Neural cell (in vitro differentiated cells): ENCODE measurements at regions not wholly inside any gene's neighbourhood (a gene's known extent, or its start where the extent isn't known, plus 50 kb on each side); places are given as distances from the start of the nearest gene placed in this dataset.

ENCODE experiments used
- H2AFZ ChIP-seq: fragments of 200-600, 300-800 bp; sonication (generic), shearing (Covaris generic); 2 replicates; pipeline ENCODE4 v1.6.0; 2014; ENCODE audit warnings: low read depth, mild to moderate bottlenecking, antibody characterized with exemption, low read length, moderate library complexity
- H3F3A ChIP-seq: fragments of 200-600 bp; shearing (Covaris generic); 2 replicates; pipeline ENCODE4 v1.6.1; 2016; ENCODE audit warnings: mild to moderate bottlenecking, moderate library complexity, mixed read lengths, antibody characterized with exemption, low read length; ENCODE audit not compliant: insufficient read depth, poor library complexity, severe bottlenecking
- H3K27ac ChIP-seq: fragments of 200-600, 300-800 bp; sonication (generic), shearing (Covaris generic); 2 replicates; pipeline ENCODE4 v1.5.1; 2014; ENCODE audit warnings: mild to moderate bottlenecking, low read length, moderate library complexity
- H3K27me3 ChIP-seq: fragments of 300-800, 200-600 bp; sonication (generic), shearing (Covaris generic); 2 replicates; pipeline ENCODE4 v1.6.0; 2014; ENCODE audit warnings: mild to moderate bottlenecking, low read depth, low read length, moderate library complexity; ENCODE audit not compliant: insufficient read depth
- H3K36me3 ChIP-seq: fragments of 300-800, 200-600 bp; sonication (generic), shearing (Covaris generic); 2 replicates; pipeline ENCODE4 v1.5.1; 2014; ENCODE audit warnings: mild to moderate bottlenecking, antibody characterized with exemption, low read length, moderate library complexity; ENCODE audit not compliant: insufficient read depth
- H3K4me2 ChIP-seq: fragments of 300-800, 200-600 bp; sonication (generic), shearing (Covaris generic); 2 replicates; pipeline ENCODE4 v1.6.0; 2014; ENCODE audit warnings: mild to moderate bottlenecking, low read length
- H3K4me3 ChIP-seq: fragments of 300-800, 200-600 bp; sonication (generic), shearing (Covaris generic); 2 replicates; pipeline ENCODE4 v1.5.1; 2014; ENCODE audit warnings: mild to moderate bottlenecking, low read length, moderate library complexity
- H3K79me2 ChIP-seq: fragments of 200-600 bp; shearing (Covaris generic); replicated peaks from 2 replicates; pipeline ENCODE4 v1.6.0; 2014; ENCODE audit warnings: mild to moderate bottlenecking, low read length, moderate library complexity; ENCODE audit not compliant: insufficient read depth
- H3K9ac ChIP-seq: fragments of 300-800, 200-600 bp; sonication (generic), shearing (Covaris generic); 2 replicates; pipeline ENCODE4 v1.6.1; 2016; ENCODE audit warnings: mild to moderate bottlenecking, low read length, mixed read lengths
- H3K9me2 ChIP-seq: fragments of 200-600 bp; shearing (Covaris generic); 2 replicates; pipeline ENCODE4 v1.6.1; 2016; ENCODE audit warnings: mild to moderate bottlenecking, low read length, mixed read lengths; ENCODE audit not compliant: insufficient read depth
- H3K9me3 ChIP-seq: fragments of 200-600, 300-800 bp; sonication (generic), shearing (Covaris generic); 2 replicates; pipeline ENCODE4 v1.6.1; 2016; ENCODE audit warnings: mild to moderate bottlenecking, mixed run types, low read length, moderate library complexity, mixed read lengths
- H4K20me1 ChIP-seq: fragments of 200-600 bp; shearing (Covaris generic); 2 replicates; pipeline ENCODE4 v1.6.1; 2016; ENCODE audit warnings: mild to moderate bottlenecking, mixed run types; ENCODE audit not compliant: insufficient read depth
- CTCF ChIP-seq: fragments of 450-650 bp; IDR thresholded peaks from 2 replicates; pipeline ENCODE4 v1.5.1; 2014; ENCODE audit warnings: antibody characterized with exemption, mild to moderate bottlenecking, moderate library complexity; ENCODE audit not compliant: poor library complexity, severe bottlenecking
- EP300 ChIP-seq: fragments of 450-650 bp; conservative IDR thresholded peaks from 2 replicates; pipeline ENCODE4 v1.6.1; 2014; ENCODE audit warnings: antibody characterized with exemption, mild to moderate bottlenecking, moderate library complexity; ENCODE audit not compliant: poor library complexity, severe bottlenecking
- EZH2 ChIP-seq: fragments of 200-600, 300-800 bp; shearing (Covaris generic), sonication (generic); IDR thresholded peaks from 2 replicates; pipeline ENCODE4 v1.6.1; 2014; ENCODE audit warnings: antibody characterized with exemption, low read length, borderline replicate concordance, mild to moderate bottlenecking; ENCODE audit not compliant: insufficient read depth, poor library complexity, severe bottlenecking
- MXI1 ChIP-seq: fragments of 450-650 bp; conservative IDR thresholded peaks from 2 replicates; pipeline ENCODE4 v1.6.1; 2014; ENCODE audit warnings: antibody characterized with exemption, mild to moderate bottlenecking; ENCODE audit not compliant: poor library complexity, severe bottlenecking
- POLR2AphosphoS5 ChIP-seq: IDR thresholded peaks from 2 replicates; pipeline ENCODE4 v1.6.1; 2012
- RAD21 ChIP-seq: fragments of 450-650 bp; conservative IDR thresholded peaks from 2 replicates; pipeline ENCODE4 v1.6.1; 2014; ENCODE audit warnings: antibody characterized with exemption, mild to moderate bottlenecking, moderate library complexity
- SMC3 ChIP-seq: fragments of 450-650 bp; conservative IDR thresholded peaks from 2 replicates; pipeline ENCODE4 v1.6.1; 2014; ENCODE audit warnings: antibody characterized with exemption, mild to moderate bottlenecking, moderate library complexity; ENCODE audit not compliant: poor library complexity
- TAF1 ChIP-seq: IDR thresholded peaks from 2 replicates; pipeline ENCODE4 v1.6.1; 2012; ENCODE audit warnings: low read depth
- TF ChIP-seq, protein P1 (sequence below): IDR thresholded peaks from 2 replicates; pipeline ENCODE4 v1.6.1; 2012; ENCODE audit warnings: borderline replicate concordance

DNA sequence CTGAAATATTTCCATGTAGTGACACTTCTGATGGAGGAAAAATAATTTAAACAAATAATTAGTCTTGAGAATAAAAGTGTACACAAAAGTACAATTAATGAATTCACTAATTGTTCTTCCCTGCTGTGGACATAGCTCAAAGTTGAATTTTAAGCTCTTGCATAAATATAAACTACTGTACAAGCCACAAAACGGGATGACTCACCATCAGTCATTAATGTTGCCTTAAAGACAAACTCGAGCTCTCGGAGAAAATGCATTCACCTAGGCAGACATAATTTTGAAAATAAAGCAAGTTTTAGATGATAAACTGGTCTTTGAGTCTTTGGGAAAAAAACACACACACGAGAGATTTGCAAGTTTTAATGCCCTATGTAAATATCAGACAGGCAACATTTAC is 436.4 kb downstream of the ZNF521 start:
- no peaks in the 10 kb centered on the region for H4K20me1 ChIP-seq
- H3K27me3 ChIP-seq: no peaks in the 10 kb centered on the region
- H3F3A ChIP-seq: no peaks in the 10 kb centered on the region
- H3K9me2 ChIP-seq: no peaks in the 10 kb centered on the region
- H3K27ac ChIP-seq: no peak overlapping the region
- no peak for TF ChIP-seq MXI1
- no peak for TF ChIP-seq POLR2AphosphoS5
- TF ChIP-seq SMC3: no peak
- no peak for TF ChIP-seq TAF1
- TF ChIP-seq, protein P1, sequence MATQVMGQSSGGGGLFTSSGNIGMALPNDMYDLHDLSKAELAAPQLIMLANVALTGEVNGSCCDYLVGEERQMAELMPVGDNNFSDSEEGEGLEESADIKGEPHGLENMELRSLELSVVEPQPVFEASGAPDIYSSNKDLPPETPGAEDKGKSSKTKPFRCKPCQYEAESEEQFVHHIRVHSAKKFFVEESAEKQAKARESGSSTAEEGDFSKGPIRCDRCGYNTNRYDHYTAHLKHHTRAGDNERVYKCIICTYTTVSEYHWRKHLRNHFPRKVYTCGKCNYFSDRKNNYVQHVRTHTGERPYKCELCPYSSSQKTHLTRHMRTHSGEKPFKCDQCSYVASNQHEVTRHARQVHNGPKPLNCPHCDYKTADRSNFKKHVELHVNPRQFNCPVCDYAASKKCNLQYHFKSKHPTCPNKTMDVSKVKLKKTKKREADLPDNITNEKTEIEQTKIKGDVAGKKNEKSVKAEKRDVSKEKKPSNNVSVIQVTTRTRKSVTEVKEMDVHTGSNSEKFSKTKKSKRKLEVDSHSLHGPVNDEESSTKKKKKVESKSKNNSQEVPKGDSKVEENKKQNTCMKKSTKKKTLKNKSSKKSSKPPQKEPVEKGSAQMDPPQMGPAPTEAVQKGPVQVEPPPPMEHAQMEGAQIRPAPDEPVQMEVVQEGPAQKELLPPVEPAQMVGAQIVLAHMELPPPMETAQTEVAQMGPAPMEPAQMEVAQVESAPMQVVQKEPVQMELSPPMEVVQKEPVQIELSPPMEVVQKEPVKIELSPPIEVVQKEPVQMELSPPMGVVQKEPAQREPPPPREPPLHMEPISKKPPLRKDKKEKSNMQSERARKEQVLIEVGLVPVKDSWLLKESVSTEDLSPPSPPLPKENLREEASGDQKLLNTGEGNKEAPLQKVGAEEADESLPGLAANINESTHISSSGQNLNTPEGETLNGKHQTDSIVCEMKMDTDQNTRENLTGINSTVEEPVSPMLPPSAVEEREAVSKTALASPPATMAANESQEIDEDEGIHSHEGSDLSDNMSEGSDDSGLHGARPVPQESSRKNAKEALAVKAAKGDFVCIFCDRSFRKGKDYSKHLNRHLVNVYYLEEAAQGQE: no peak
- TF ChIP-seq EZH2: no peak
- TF ChIP-seq EP300: no peak
- TF ChIP-seq CTCF: no peak
- TF ChIP-seq RAD21: no peak
- no peak overlapping the region for H3K9ac ChIP-seq
- no peak overlapping the region for H3K4me2 ChIP-seq
- no peak overlapping the region for H3K4me3 ChIP-seq
- no peak overlapping the region for H2AFZ ChIP-seq
- no peaks in the 10 kb centered on the region for H3K36me3 ChIP-seq
- no peaks in the 10 kb centered on the region for H3K9me3 ChIP-seq
- H3K79me2 ChIP-seq: no peaks in the 10 kb centered on the region

- no peaks in the 10 kb centered on the region for H3K79me2 ChIP-seq
- H3K9me2 ChIP-seq: no peaks in the 10 kb centered on the region
- H3K27me3 ChIP-seq: no peaks in the 10 kb centered on the region
- H3K9me3 ChIP-seq: no peaks in the 10 kb centered on the region
- H2AFZ ChIP-seq: no peak overlapping the region
- no peak overlapping the region for H3K27ac ChIP-seq
- H3F3A ChIP-seq: no peaks in the 10 kb centered on the region
- no peaks in the 10 kb centered on the region for H3K36me3 ChIP-seq
- no peak overlapping the region for H3K4me3 ChIP-seq
- TF ChIP-seq EP300 (no peak), POLR2AphosphoS5 (no peak), RAD21 (no peak), TAF1 (no peak), MXI1 (no peak), SMC3 (no peak), EZH2 (no peak), CTCF (no peak)
- TF ChIP-seq, protein P1: no peak
- no peak overlapping the region for H3K4me2 ChIP-seq
- no peaks in the 10 kb centered on the region for H4K20me1 ChIP-seq
- H3K9ac ChIP-seq: no peak overlapping the region
Measured at GRCh38 chr18:24917767-24918166, 434.2 kb downstream of the ZNF521 start.
